HG03159 (cell line): ENCODE measurements at regions not wholly inside any gene's neighbourhood (a gene's known extent, or its start where the extent isn't known, plus 50 kb on each side); places are given as distances from the start of the nearest gene placed in this dataset.

Experiments used
- ATAC-seq: cut with Tn5 transposase; IDR thresholded peaks from one replicate; pipeline ENCODE4 v1.9.1; 2021; ENCODE audit warnings: mild to moderate bottlenecking, moderate library complexity; ENCODE audit not compliant: unreplicated experiment

DNA sequence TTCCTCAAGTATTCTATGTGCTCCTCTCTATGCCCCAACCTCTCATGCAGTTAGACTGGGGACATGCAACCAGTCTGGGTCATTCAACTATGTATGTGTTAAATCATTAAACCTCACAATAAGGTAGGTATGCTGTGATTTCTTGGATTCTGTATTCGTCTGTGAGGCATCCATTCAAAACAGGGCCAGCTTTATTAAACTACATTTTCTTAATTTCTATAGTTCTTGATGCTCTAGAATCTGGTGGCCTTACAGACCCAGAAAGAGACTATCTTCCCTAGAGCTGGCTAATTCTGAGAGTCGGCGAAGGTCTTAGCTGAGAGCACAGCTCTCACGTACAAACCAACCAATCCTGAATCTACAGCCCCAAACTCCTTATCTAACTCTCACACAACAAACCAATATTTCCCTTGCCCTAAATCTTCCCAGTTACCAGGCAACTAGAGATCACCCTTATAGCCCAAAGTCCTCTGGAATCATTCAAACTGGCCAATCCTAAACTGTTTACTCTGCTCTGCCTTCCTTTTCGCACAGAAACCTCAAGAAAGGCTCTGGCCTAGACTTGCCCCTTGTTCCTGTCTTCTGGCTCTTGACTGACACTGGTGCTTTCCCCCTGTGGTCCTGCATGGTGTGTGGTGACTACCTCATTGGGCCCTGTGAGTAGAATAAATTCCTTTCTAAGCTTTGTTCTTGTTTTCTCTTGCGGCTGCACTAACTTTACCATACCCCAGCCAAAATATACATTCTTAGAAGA lies 203.5 kb upstream of the TET2 start:
- ATAC-seq = peak; percentile 56

DNA sequence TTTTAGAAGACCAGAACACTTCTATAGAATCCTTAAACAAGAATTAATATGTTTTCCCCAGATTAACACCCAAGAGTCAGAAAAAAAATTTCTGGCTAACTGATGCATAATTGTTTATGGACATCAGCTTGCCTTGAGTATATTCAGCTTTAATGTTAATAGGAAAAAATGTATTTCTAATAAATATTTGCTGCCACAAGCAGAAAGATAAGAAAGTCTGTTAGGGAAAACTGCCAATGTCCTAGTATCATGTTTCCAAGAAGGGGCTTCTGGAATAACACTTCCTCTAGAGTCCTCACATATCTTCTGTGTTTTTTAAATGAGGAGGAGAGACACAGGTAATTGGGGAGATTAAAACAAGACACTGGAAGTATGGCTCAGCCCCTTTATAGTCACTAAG lies 202.1 kb upstream of the TET2 start:
- ATAC-seq = no peak

DNA sequence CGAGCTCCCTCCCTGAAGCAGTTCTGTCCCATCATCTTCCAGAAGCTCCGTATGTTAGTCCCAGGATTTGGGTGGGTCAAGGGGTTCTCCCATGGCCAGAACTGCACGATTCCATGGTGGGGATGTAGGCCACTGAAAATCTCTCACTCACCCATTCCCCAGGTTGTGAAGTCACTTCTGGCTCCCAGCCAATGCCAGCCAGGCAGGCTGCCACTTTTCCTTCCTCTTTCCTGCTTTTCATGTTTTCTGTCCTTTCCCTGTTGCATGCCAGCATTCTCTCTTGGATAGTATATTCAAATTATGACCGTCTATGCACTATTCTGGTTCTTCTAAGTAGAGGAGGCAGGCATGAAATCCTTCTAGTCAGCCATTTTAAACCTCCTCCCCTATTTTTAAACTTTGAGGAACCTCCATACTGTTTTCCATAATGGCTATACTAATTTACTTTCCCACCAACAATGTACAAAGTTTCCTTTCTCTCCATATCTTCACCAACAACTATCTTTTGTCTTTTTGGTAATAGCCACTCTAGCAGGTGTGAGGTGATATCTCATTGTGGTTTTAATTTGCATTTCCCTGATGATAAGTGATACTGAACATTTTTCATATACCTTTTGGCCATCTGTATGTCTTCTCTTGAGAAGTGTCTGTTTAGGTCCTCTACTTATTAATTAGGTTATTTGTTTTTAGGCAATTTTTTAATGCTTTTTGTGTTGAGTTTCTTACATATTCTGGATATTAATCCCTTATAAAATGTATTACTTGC lies 182.1 kb upstream of the TET2 start:
- peak; percentile 39 for ATAC-seq

DNA sequence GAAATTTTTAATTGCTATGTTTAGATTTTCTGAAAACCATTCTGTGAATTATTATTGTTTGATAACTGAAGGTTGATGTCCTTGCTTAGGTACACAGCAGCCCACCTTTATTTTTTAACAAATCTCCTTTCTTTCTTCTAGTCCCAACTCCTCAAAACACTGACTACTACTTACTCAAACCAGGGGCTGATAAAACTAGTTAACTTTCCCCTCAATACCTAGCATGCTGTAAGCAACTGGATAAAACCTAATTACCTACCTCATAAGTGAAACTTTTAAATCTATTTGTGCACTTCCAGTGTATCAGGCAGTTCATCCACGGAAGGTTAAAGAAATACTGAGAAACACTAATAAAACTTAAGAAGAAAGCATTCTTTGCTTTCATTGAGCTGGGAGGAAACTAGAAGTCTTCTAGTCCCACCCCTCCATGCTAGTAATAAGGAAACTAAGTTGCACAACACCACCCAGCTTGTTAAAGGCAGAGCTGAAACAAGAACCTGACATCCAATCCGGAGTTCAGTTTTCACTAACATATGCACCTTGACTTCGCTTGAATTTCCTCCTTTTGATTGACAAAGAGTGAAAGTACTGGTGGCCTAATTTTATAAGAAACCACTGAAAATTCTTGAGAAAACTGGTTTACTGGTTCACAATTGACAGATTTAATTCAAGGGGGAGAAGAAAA lies 180.2 kb upstream of the TET2 start:
- peak; percentile 96 for ATAC-seq

DNA sequence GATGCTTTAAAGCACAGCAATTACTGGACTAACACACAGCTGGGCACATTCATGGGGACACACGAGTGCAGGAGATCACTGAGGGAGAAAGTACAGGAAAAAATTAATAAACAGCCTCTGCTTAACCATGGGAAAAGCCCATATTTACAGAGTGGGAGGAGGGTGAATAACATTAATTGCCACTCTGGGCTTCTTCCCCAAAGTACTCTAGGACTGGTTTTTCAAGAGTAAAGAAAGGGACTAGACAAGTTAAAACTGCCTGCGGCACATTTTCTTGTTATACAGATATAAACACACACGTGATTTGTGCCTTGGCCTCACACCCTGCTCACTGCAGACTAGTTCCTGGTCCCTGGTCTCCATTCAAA lies 179.7 kb upstream of the TET2 start:
- ATAC-seq = peak; percentile 26

DNA sequence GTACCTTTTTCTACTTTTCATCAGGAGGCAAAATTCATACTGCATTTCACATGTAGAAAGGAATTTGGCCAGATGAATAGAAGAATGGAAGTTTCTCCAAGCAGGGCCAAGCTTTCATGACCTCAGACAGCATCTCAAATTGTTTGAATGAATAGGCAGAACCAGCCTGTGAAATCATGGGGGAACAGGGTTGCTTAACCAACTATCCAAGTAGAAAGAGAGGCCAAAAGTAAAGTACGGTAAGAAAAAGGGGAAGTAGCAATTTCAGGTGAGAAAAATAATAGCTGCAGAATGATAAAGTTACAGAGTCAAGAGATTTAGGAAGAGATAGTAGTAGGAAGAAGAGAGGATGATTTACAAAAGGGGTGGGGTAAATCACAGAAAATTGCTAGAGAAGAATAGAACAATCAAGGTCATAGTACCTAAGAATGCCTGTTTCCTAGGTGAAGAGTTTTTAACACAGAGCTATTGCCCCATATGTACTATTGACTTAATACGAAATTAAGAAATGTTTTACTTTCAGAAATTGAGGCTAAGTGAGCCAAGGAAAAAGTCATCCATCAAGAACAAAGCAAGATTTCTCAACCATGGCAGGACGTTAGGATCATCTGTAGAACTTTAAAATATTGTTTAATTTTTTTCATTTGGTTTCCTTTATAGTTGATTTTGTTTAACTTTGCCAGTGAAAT lies 177.1 kb upstream of the TET2 start:
- ATAC-seq = no peak

DNA sequence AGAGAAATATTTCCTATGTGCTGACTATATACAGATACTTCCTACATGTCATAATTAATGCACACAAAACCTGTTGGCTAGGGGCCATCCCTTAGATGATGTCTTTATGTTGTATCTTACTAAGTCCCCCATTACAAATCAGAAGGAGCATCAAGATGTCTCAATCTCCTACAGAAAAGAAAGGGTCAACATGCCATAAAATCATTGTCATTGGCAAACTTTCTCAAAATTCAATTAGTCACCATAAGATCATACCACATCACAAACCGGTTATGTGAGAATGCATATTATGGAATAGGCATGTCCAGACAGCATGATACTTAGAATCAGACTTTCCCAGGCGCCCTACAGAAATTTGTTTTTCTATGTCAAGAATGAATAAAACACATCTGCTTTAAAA lies 175.2 kb upstream of the TET2 start:
- ATAC-seq = no peak

DNA sequence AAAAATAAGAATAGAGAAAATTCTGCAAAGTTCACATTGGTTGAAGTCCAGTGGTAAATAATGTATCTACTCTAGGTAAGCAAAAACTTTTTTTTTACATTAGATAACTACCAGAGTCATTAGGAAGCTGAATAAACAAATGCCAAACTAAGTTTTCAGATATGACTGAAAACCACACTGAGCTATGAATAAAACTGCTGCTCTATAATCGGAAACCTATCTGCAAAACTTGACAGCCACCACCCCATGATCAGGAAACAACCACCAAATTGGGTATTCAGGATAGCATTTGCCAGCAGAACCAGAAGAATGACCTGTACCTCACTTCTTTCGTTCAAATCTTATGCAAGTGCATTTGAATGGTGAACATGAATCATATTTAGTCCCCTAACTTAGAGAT lies 173.0 kb upstream of the TET2 start:
- no peak for ATAC-seq

DNA sequence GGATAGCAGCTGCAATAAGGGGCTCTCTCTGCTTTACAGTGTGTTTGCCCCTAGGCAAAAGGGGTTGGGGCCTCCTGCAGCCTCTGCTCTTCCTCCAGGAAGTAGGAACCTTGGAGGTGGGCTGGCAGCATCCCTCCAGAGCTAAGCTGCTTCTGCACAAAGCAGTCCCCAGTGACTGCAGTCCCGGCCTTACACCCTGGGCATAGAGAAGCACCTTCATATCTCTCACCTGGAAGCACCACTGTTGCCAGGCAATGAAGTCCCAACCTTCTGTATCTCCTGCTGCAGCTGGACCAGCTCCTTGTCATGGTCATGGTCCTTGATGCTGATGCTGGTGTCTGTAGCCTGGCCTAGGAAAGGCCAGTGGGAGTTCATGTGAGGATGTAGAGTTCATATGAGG lies 171.1 kb upstream of the TET2 start:
- no peak for ATAC-seq

DNA sequence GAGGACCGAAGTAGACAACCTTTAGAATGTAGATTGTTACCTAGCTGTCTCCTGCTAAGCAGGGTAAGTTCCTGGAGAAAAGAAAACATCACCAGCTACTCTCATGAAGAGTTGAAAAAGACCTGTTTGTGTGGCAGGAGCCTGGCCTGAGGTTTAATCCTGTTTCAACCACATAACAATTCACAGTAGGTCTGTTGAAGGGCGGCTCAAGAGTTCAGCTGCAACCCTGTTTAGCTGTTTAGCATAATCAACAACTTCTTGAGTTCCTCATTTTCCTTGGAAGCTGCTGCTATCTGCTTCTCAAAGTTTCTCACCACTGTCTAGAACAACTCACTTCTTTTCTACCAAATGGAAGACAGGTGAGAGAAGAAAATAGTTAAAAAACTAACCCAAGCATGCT lies 170.4 kb upstream of the TET2 start:
- ATAC-seq = peak; percentile 56

DNA sequence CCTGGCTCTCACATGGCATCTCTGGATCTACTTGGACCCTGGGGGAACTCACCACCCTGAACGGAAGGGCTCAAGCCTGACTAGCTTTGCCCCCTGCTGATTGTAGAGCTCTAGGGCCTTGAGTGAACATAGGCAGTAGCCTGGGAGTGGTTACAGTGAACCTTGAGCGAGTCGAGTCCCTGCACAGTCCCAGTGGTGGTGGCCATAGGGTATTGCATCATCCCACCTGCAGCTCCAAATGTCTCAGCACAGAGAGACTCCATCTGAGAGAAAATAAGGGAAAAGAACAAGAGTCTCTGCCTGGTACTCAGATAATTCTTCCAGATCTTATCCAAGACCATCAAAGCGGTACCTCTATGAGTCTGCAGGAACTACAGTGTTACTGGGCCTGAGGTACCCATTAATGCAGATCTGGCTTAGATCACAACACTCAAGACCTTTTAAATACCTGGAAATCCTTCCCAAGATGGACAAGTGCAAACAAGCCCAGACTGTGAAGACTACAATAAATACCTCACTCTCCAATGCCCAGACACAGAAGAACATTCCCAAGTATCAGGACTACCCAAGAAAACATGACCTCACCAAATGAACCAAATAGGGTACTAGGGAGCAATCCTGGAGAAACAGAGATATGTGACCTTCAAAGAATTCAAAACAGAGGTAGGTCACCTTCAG lies 167.5 kb upstream of the TET2 start:
- ATAC-seq = no peak

DNA sequence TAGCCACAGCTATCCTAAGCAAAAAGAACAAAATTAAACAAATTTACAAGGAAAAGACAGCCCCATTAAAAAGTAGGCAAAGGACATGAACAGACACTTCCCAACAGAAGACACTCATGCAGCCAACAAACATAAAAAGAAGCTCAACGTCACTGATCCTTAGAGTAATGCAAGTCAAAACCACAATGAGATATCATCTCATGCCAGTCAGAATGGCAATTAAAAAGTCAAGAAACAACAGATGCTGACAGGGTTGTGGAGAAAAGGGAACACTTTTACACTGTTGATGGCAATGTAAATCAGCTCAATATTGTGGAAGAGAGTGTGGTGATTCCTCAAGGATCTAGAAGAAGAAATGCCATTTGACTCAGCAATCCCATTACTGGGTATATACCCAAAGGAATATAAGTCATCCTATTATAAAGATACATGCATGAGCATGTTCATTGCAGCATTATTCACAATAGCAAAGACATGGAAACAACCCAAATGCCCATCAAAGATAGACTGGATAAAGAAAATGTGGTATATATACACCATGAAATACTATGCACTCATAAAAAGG lies 163.0 kb upstream of the TET2 start:
- no peak for ATAC-seq

DNA sequence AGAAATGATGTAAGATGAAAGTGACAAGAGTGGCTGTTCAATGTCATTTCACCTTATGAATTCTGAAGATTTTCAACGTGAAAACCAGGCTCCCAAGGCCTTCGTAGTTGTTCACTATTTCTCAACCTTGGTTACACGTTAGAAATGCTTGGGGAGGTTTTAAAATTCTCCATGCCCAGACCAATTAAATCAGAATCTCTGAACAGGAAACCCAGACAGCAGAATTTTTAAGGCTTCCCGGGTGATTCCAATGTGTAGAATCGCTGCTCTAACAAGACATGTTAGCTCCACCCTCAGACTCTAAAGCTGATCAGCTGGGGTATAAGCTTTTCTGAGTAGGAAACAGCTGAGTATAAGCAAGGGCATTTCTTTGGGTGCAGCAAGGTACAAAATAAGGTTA lies 160.4 kb upstream of the TET2 start:
- ATAC-seq = no peak

DNA sequence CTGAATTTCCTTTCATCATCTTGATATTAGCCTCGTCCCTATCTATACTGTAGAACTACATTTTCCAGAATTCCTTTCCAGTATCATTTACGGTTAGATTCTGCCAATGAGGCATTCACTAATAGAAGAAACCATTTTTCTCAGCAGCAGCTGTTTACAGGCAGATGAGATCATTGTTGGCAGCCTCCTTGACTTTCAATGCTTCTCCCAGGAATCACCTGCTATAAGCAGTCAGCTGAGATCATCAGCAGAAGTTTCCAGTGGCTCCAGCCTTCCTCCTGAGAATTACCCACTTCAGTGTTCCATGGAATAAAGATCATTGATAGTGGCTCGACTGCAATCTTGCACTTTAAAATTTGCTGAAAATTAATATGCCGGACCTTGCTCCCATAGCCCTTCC lies 157.3 kb upstream of the TET2 start:
- no peak for ATAC-seq

DNA sequence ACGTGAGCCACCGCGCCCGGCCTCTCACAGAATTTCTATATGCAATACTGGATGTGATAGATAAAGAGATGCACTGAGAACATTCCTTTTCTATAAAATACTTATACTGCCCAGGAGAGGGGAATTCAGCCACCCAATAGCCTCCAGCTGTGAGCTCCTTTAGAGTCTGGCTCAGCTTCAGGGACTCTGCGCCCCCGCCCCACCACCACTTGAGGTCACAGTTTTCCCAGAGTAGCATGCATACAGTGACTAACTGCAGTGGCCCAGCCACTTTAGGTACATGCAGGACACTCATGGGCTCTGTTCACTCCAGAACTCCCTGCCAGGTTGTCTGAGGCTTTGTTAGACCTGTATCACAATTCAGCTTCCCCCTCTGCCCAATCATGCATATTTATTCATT lies 144.4 kb upstream of the TET2 start:
- ATAC-seq = no peak

DNA sequence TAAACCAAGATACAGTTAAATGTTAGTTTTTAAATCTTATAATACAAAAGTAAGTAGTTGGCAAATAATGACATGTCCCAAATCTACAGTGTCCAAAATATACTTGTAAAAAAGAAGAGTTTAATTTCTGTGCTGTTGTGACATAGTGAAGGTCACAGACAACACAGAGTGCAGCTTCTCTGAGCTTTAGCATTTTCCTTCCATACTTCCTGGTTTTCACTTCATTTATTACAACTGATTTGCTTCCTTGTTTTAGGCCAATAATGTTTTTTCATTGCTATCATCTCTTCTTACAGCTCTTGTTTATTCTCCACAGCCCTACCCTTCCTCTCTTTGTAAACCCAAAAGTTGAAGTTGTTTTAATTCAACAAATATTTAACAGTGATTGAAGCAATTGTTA lies 132.4 kb upstream of the TET2 start:
- no peak for ATAC-seq

DNA sequence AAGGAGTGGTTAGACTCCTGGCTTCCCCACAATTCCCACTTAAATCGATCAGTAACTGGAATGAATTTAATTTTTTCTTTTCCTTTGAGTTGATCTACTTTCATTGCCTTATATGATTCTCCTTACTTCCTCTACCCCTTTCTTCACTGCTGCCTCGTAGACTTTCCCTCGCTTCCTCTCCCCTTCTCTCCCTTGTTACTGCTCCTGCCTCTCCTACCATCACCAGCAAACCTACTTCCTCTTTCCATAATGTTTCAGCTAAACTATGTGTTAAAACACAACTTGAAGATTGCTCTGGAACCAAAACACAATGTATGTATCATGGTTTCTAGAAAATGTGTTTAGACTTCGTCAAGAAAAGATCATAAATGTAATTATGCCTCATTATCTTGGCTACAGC lies 132.0 kb upstream of the TET2 start:
- ATAC-seq = no peak

DNA sequence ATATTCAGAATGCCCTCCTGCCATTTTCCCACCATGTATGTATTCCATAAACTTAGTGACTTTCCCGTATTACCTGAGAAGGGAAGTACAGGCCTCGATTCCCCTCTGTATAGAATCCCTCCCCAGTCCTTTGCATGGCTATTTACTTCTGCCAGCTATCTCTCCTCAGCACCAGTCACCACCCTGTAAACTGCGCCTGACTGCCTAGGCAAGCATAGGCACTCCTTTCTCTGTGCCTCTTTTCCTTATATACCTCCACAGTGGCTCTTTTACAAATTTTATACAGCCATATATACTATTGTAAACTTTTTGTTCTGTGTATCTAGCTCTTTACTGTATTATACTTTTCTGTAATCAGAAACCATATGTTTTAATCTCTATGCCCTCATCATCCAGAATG lies 130.9 kb upstream of the TET2 start:
- no peak for ATAC-seq

DNA sequence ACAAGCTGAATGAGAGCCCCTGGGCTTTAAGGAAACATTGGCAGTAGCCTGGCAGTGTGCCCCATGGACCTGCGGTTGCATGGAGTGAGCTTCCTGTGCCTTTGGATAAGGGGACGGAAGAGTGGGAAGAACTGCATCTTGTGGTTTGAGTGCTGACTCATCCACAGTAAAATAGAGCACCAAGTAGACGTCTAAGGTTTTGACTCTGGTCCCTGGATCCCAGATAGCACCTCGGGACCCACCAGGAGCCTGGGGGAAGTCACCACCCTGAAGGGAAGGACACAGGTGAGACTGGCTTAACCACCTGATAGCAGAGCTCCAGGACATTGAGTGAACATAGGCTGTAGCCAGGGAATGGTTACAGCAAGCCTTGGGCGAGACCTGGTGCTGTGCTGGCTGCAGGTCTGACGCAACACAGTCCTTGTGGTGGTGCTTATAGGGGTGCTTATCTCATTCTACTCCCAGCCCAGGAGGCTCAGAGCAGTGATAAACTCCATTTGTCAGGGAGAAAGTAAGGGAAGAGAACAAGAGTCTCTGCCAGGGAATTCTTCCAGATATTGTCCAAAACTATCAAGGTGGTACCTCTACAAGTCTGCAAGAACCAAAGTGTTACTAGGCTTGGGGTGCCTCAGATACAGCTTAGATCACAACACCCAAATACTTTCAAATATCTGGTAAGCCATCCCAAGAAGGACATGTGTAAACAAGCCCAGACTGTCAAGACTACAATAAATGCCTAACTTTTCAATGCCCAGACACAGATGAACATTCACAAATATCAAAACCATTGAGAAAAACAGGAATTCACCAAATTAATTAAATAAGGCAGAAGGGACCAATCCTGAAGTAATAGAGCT lies 123.6 kb upstream of the TET2 start:
- no peak for ATAC-seq

DNA sequence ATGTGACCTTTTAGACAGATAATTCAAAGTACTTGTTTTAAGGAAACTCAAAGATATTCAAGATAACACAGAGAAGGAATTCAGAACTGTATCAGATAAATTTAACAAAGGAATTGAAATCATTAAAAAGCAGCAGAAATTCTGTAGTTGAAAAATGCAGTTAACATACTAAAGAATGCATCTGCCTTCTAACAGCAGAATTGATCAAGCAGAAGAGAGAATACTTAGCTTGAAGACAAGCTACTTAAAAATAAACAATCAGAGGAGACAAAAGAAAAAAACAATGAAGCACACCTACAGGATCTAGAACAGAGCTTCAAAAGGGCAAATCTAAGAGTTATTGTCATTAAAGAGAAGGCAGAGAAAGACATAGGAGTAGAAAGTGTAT lies 123.0 kb upstream of the TET2 start:
- ATAC-seq = no peak
